Colonic mucosa (tissue), 4 donors: ENCODE measurements at regions not wholly inside any gene's neighbourhood (a gene's known extent, or its start where the extent isn't known, plus 50 kb on each side); places are given as distances from the start of the nearest gene placed in this dataset.

Experiments
- DNase-seq: peaks from one replicate; pipeline ENCODE4 v3.0.0-alpha.2; 2020
- H3K27ac ChIP-seq: fragments of 200-600 bp; one replicate; pipeline ENCODE4 v1.8.0; 2021
- H3K27me3 ChIP-seq: fragments of 200-600 bp; one replicate; pipeline ENCODE4 v1.8.0; 2021
- H3K36me3 ChIP-seq: fragments of 200-600 bp; one replicate; pipeline ENCODE4 v1.8.0; 2021
- H3K4me1 ChIP-seq: fragments of 200-600 bp; one replicate; pipeline ENCODE4 v1.8.0; 2021; ENCODE audit warnings: mild to moderate bottlenecking
- H3K4me3 ChIP-seq: fragments of 200-600 bp; one replicate; pipeline ENCODE4 v1.8.0; 2021
- H3K9ac ChIP-seq, 2 donors: one replicate each; pipeline ENCODE4 v1.7.0; 2013; ENCODE audit warnings: control low read depth in 2 of 2, low read depth in 2 of 2, low read length in 2 of 2
- H3K9me3 ChIP-seq: fragments of 200-600 bp; one replicate; pipeline ENCODE4 v1.8.0; 2021
- CTCF ChIP-seq: fragments of 200-600 bp; IDR thresholded peaks from one replicate; pipeline ENCODE4 v1.8.0; 2022; ENCODE audit warnings: antibody characterized with exemption, mild to moderate bottlenecking
- intact Hi-C: fragments of 100-400 bp; cut with DNase I; formaldehyde crosslinking; loops from one replicate; pipeline ENCODE4 v1.14.1; 2022
- donor health status: healthy.
- donor health status: DM: no; HTN: no; CAD: no.
- donor health status: DM: no; HTN: no; CAD: no.

DNA sequence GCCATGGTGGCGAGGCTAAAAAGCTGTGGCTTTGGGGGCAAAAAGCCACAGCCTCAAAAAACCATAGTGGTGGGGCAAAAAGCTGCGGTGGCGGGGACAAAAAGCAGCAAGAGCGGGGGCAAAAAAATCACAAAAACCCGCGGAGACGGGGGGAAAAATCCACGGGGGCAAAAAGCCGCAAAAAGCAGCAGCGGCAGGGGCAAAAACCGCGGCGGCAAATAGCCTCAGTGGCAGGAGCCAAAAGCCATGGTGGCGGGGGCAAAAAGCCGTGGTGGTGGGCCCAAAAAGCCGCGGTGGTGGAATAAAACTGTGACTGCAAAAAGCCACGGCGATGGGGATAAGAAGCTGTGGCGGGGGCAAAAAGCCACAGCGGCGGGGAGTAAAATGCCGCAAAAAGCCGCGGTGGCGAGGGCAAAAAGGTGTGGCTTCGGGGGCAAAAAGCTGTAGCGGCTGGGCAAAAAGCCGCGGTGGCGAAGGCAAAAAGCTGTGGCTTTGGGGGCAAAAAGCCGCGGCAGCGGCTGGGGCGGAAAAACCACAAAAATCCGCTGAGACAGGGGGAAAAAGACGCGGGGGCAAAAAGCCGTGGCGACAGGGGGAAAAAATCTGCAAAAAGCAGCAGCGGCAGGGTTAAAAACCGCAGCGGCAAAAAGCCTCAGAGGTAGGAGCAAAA is 526.6 kb downstream of the ZNF33B start:
- no peaks in the 10 kb centered on the region for H3K4me1 ChIP-seq
- no peak overlapping the region for H3K9ac ChIP-seq
- intact Hi-C loops = no loop called here
- H3K27me3 ChIP-seq = no peaks in the 10 kb centered on the region
- H3K36me3 ChIP-seq = no peaks in the 10 kb centered on the region
- no peak overlapping the region for H3K27ac ChIP-seq
- no peak overlapping the region for H3K4me3 ChIP-seq
- H3K9me3 ChIP-seq = no peaks in the 10 kb centered on the region
- DNase-seq = no peak
- no peak for TF ChIP-seq CTCF

- Histone ChIP-seq H3K27ac (no peak overlapping the region), H3K36me3 (no peaks in the 10 kb centered on the region), H3K4me3 (no peak overlapping the region), H3K4me1 (no peaks in the 10 kb centered on the region), H3K9me3 (no peaks in the 10 kb centered on the region), H3K27me3 (no peaks in the 10 kb centered on the region), H3K9ac (no peak overlapping the region)
- TF ChIP-seq CTCF = no peak
- intact Hi-C loops = no loop called here
- no peak for DNase-seq
These were observed 527.3 kb downstream of the ZNF33B start for GRCh38 chr10:42111076-42111475.
